ENCODE measurements at regions not wholly inside any gene's neighbourhood (a gene's known extent, or its start where the extent isn't known, plus 50 kb on each side); places are given as distances from the start of the nearest gene placed in this dataset.

DNA sequence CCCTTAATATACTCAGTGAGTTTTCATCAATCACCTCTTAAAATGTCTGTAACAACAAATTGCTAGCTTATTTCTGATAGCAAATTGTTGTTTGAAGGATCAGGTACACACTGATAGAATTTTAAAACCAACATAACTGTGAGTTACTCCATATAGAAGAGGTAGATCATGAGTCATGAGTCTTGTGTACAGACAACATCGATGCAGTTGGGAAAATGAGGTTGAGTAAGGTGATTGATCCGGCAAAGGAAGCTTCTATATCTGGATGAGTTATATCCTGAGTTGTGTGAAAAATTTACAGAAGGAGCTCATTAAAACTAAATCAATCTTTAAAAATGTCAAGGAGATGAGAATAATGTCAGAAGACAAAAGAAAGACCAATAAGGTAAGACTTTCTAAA, 604.6 kb upstream of the RGMB start:
- Histone ChIP-seq H3F3A (ENCODE audit: insufficient read depth, low read length, poor library complexity, severe bottlenecking) (no peaks in the 10 kb centered on the region), H2AFZ (ENCODE audit: low read depth, low read length) (no peak overlapping the region)

DNA sequence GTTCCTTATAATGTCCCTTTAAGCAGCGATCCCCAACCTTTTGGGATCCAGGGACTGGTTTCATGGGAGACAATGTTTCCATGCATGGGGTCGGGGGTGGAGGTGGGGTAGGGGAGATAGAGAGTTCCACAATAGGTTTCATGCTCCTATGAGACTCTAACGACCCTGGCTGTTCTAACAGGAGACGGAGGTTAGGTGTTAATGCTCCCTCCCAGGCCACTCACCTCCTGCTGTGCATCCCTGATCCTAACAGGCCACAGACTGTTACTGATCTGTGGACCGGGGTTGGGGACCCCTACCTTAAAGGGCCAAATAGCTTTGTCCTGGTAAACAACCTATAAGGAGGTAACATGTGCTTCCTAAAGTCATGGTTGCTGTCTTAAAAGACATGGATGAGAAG, 602.5 kb upstream of the RGMB start:
- TF ChIP-seq MXI1 (conservative IDR thresholded peaks at IDR 0.05; ENCODE audit: poor library complexity, severe bottlenecking) (no peak), POLR2AphosphoS5 (IDR thresholded peaks at IDR 0.05) (no peak), EP300 (conservative IDR thresholded peaks at IDR 0.05; ENCODE audit: poor library complexity, severe bottlenecking) (no peak)
- TF ChIP-seq, protein P1, sequence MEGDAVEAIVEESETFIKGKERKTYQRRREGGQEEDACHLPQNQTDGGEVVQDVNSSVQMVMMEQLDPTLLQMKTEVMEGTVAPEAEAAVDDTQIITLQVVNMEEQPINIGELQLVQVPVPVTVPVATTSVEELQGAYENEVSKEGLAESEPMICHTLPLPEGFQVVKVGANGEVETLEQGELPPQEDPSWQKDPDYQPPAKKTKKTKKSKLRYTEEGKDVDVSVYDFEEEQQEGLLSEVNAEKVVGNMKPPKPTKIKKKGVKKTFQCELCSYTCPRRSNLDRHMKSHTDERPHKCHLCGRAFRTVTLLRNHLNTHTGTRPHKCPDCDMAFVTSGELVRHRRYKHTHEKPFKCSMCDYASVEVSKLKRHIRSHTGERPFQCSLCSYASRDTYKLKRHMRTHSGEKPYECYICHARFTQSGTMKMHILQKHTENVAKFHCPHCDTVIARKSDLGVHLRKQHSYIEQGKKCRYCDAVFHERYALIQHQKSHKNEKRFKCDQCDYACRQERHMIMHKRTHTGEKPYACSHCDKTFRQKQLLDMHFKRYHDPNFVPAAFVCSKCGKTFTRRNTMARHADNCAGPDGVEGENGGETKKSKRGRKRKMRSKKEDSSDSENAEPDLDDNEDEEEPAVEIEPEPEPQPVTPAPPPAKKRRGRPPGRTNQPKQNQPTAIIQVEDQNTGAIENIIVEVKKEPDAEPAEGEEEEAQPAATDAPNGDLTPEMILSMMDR (IDR thresholded peaks at IDR 0.05; ENCODE audit: poor library complexity, severe bottlenecking), result no peak
- no peaks in the 10 kb centered on the region for H4K20me1 ChIP-seq (ENCODE audit: insufficient read depth)
- no peaks in the 10 kb centered on the region for H3K36me3 ChIP-seq (ENCODE audit: insufficient read depth, low read length)
- no peaks in the 10 kb centered on the region for H3K79me2 ChIP-seq (replicated peaks; ENCODE audit: insufficient read depth, low read length)
- H3K9me3 ChIP-seq (ENCODE audit: low read length), result no peaks in the 10 kb centered on the region
- H3K9ac ChIP-seq (ENCODE audit: low read length), result no peak overlapping the region
- H3K27me3 ChIP-seq (ENCODE audit: insufficient read depth, low read depth, low read length), result no peaks in the 10 kb centered on the region
- H3K4me3 ChIP-seq (ENCODE audit: low read length), result no peak overlapping the region
- no peaks in the 10 kb centered on the region for H3F3A ChIP-seq (ENCODE audit: insufficient read depth, low read length, poor library complexity, severe bottlenecking)
- H3K27ac ChIP-seq (ENCODE audit: low read length), result no peak overlapping the region
- no peaks in the 10 kb centered on the region for H3K9me2 ChIP-seq (ENCODE audit: insufficient read depth, low read length)
- H2AFZ ChIP-seq (ENCODE audit: low read depth, low read length), result no peak overlapping the region
- H3K4me2 ChIP-seq (ENCODE audit: low read length), result no peak overlapping the region

More for the DNA sequence above, 604.6 kb upstream of the RGMB start:
- H3K27ac ChIP-seq (ENCODE audit: low read length), result no peak overlapping the region
- H3K27me3 ChIP-seq (ENCODE audit: insufficient read depth, low read depth, low read length), result no peaks in the 10 kb centered on the region
- no peaks in the 10 kb centered on the region for H4K20me1 ChIP-seq (ENCODE audit: insufficient read depth)
- H3K9ac ChIP-seq (ENCODE audit: low read length), result no peak overlapping the region
- no peaks in the 10 kb centered on the region for H3K79me2 ChIP-seq (replicated peaks; ENCODE audit: insufficient read depth, low read length)
- H3K4me2 ChIP-seq (ENCODE audit: low read length), result no peak overlapping the region
- no peaks in the 10 kb centered on the region for H3K9me2 ChIP-seq (ENCODE audit: insufficient read depth, low read length)
- no peaks in the 10 kb centered on the region for H3K36me3 ChIP-seq (ENCODE audit: insufficient read depth, low read length)
- no peaks in the 10 kb centered on the region for H3K9me3 ChIP-seq (ENCODE audit: low read length)
- H3K4me3 ChIP-seq (ENCODE audit: low read length), result no peak overlapping the region
- no peak for TF ChIP-seq POLR2AphosphoS5 (IDR thresholded peaks at IDR 0.05)
- TF ChIP-seq, protein P1 (IDR thresholded peaks at IDR 0.05; ENCODE audit: poor library complexity, severe bottlenecking), result no peak
- no peak for TF ChIP-seq MXI1 (conservative IDR thresholded peaks at IDR 0.05; ENCODE audit: poor library complexity, severe bottlenecking)

- no peaks in the 10 kb centered on the region for H3K79me2 ChIP-seq (replicated peaks; ENCODE audit: insufficient read depth, low read length)
- no peak overlapping the region for H3K4me2 ChIP-seq (ENCODE audit: low read length)
- H3K9me2 ChIP-seq (ENCODE audit: insufficient read depth, low read length), result no peaks in the 10 kb centered on the region
- H3K27ac ChIP-seq (ENCODE audit: low read length), result no peak overlapping the region
- no peaks in the 10 kb centered on the region for H3F3A ChIP-seq (ENCODE audit: insufficient read depth, low read length, poor library complexity, severe bottlenecking)
- H3K9me3 ChIP-seq (ENCODE audit: low read length), result no peaks in the 10 kb centered on the region
- no peak overlapping the region for H3K9ac ChIP-seq (ENCODE audit: low read length)
- TF ChIP-seq EZH2 (IDR thresholded peaks at IDR 0.05; ENCODE audit: borderline replicate concordance, insufficient read depth, low read length, poor library complexity, severe bottlenecking) (no peak), MXI1 (conservative IDR thresholded peaks at IDR 0.05; ENCODE audit: poor library complexity, severe bottlenecking) (no peak), EP300 (conservative IDR thresholded peaks at IDR 0.05; ENCODE audit: poor library complexity, severe bottlenecking) (no peak), RAD21 (conservative IDR thresholded peaks at IDR 0.05) (no peak), SMC3 (conservative IDR thresholded peaks at IDR 0.05; ENCODE audit: poor library complexity) (no peak), TAF1 (IDR thresholded peaks at IDR 0.05; ENCODE audit: low read depth) (no peak), POLR2AphosphoS5 (IDR thresholded peaks at IDR 0.05) (no peak)
- TF ChIP-seq, protein P2, sequence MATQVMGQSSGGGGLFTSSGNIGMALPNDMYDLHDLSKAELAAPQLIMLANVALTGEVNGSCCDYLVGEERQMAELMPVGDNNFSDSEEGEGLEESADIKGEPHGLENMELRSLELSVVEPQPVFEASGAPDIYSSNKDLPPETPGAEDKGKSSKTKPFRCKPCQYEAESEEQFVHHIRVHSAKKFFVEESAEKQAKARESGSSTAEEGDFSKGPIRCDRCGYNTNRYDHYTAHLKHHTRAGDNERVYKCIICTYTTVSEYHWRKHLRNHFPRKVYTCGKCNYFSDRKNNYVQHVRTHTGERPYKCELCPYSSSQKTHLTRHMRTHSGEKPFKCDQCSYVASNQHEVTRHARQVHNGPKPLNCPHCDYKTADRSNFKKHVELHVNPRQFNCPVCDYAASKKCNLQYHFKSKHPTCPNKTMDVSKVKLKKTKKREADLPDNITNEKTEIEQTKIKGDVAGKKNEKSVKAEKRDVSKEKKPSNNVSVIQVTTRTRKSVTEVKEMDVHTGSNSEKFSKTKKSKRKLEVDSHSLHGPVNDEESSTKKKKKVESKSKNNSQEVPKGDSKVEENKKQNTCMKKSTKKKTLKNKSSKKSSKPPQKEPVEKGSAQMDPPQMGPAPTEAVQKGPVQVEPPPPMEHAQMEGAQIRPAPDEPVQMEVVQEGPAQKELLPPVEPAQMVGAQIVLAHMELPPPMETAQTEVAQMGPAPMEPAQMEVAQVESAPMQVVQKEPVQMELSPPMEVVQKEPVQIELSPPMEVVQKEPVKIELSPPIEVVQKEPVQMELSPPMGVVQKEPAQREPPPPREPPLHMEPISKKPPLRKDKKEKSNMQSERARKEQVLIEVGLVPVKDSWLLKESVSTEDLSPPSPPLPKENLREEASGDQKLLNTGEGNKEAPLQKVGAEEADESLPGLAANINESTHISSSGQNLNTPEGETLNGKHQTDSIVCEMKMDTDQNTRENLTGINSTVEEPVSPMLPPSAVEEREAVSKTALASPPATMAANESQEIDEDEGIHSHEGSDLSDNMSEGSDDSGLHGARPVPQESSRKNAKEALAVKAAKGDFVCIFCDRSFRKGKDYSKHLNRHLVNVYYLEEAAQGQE (IDR thresholded peaks at IDR 0.05; ENCODE audit: borderline replicate concordance), result no peak
- TF ChIP-seq, protein P1 (IDR thresholded peaks at IDR 0.05; ENCODE audit: poor library complexity, severe bottlenecking), result no peak
- no peaks in the 10 kb centered on the region for H3K27me3 ChIP-seq (ENCODE audit: insufficient read depth, low read depth, low read length)
- H4K20me1 ChIP-seq (ENCODE audit: insufficient read depth), result no peaks in the 10 kb centered on the region
- no peaks in the 10 kb centered on the region for H3K36me3 ChIP-seq (ENCODE audit: insufficient read depth, low read length)
- no peak overlapping the region for H2AFZ ChIP-seq (ENCODE audit: low read depth, low read length)
- no peak overlapping the region for H3K4me3 ChIP-seq (ENCODE audit: low read length)
Observed at GRCh38 chr5:98173334-98173733, 600.1 kb upstream of the RGMB start.
